GM19351 (cell line): ENCODE measurements at regions not wholly inside any gene's neighbourhood (a gene's known extent, or its start where the extent isn't known, plus 50 kb on each side); places are given as distances from the start of the nearest gene placed in this dataset.
"Not testable (repeated sequence)": the region's sequence is repeated elsewhere in the genome, so short reads cannot be mapped to it uniquely, and the experiment has no call there.

Source experiments
- ATAC-seq: cut with Tn5 transposase; IDR thresholded peaks from one replicate; pipeline ENCODE4 v1.9.1; 2021; ENCODE audit warnings: mild to moderate bottlenecking, moderate library complexity; ENCODE audit not compliant: unreplicated experiment

DNA sequence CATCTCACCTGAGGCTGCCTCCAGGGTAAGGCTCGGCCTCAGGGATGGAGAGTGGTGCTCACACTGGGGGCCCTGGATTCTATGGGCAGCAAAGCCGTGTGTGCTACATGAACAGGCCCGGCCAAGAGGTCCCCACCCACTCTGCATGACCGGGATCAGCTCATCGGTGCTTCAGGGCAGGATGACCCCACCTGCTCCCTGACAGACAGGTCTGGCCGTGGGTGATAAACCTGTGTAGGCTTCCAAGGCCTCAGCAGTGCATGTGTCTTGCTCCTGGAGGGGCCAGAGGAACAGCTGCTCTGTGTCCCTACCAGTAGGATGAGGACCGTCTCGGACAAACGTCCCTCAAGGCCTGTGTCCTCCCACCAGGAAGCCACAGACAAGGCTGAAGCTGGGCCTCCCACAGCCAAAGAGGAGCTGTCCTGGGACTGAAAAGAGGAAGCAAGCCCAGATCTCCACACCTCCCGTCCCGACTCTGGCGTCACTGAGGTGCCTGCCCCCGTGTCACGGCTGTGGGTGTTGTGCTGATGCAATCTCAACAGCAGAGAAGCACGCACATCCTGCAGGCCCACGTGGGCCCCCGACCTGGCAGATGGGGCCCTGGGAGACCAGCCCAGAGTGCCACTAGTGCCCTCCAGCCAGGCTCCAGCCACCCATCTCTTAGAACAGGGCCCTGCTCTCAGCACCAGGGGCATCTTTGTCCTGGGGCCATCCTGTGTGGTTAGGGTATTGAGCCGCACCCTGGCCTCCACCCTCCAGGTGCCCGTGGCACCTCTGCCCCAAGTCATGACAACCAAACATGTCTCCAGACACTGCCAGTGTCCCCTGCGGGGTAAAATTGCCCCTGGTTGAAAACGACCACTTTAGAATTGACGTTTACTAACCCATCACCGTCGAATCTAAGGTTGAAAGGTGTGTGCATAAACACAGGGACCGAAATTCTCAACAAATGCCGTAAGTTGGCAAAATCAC, 5455.9 kb upstream of the TPTE start:
- peak; percentile 87 for ATAC-seq

GRCh38 chr21:5066682-5067251, 5454.6 kb upstream of the TPTE start:
- ATAC-seq, result not testable (repeated sequence)

GRCh38 chr21:5067326-5068048, 5453.9 kb upstream of the TPTE start:
- ATAC-seq, result not testable (repeated sequence)

DNA sequence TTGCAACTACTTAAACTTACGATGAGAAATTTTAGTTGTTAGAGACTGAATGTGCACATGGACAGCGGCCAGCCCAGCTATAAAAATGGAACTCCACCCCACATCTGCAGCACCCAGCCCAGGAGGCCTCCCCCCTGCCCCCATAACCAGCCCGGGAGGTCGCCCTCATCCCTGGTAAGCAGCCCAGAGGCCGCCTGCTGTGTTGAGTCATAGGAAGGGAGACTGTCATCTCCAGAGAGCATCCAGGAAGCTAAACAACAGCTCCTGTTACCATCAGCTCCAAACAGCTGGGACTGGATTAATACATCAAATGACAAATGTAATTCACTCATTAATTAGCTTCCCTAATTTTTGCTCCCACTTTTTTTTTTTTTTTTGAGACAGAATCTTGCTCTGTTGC, 5452.7 kb upstream of the TPTE start:
- ATAC-seq, result not testable (repeated sequence)

- not testable (repeated sequence) for ATAC-seq
Measured at GRCh38 chr21:5071180-5071579, 5450.2 kb upstream of the TPTE start.

DNA sequence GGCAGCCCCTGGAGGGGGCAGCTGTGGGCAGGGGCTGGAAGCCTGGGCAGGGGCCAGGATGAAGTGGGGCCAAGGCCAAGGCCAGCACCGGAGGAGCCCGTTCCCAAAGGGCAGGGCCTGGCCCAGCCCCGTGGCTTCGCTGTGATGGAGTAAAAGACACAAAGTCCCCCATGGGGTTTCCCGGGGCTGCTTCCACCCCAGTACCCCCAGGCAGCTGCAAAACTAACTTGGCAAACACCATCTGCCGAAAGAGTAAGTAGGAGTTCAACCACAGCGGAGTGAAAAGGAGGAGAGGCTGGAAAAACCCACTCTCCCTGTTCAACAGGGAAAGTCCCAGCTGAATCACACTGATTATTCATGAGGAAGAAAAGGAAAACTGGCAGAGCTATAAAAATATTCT, 5444.5 kb upstream of the TPTE start:
- not testable (repeated sequence) for ATAC-seq

- not testable (repeated sequence) for ATAC-seq
Measured at GRCh38 chr21:5079361-5079760, 5442.0 kb upstream of the TPTE start.

DNA sequence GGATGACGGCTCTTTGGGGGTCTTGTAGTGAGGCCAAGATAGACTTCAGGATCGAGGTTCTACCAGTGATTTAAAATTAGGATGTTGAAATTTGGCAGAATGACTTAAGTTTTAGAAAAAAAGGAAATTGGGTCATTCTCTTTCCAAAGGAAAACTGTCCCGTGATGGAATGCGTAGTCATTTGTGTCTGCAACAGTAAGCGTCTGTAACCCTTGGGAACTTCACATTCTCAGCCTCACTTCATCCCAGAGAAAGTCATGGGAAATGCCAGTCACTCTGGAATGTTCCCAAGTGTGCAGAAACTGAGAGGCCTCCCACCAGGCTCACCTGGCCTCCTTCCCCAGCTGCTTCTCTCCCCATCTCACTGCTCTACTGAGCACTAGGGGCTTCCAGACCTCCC, 5441.4 kb upstream of the TPTE start:
- ATAC-seq, result not testable (repeated sequence)

DNA sequence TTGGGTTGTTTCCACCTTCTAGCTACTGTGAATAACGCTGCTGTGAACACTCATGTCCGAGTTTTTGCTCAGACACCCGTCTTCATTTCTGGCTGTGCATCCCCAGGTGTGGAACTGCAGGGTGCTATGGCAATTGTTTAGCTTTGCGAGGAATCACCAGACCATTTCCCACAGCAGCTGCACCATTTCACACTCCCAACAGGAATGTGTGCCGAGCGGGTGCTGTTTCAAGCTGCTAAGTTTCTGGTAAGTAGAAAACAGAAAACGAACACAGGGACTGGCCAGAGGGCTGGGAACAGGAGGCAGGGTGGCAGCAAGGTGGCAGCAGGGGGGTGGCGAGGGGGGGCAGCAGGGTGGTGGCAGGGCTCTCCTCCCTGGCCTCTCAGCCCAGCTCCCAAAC, 5437.1 kb upstream of the TPTE start:
- not testable (repeated sequence) for ATAC-seq

DNA sequence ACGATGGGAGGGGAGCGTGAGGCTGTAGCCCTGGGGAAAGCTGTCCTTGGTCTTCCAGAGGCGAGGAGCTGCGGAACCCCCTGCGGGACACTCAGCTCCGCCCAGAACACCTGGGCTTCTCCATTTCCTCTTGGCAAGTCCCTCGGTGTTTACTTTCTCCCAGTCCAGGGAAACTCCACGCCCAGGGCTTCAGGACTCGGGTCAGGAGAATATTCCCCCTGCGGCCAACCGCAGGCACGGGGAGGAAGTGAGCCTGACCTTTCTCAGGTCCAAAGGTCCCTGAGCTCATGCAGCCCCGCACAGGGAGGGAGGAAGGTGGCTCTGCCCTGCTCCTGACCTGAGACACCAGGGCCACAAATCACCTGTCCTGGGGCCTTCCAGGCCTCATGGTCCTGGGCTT, 5435.9 kb upstream of the TPTE start:
- ATAC-seq, result not testable (repeated sequence)

- ATAC-seq, result not testable (repeated sequence)
Measured at GRCh38 chr21:5086416-5086815, 5435.0 kb upstream of the TPTE start.

DNA sequence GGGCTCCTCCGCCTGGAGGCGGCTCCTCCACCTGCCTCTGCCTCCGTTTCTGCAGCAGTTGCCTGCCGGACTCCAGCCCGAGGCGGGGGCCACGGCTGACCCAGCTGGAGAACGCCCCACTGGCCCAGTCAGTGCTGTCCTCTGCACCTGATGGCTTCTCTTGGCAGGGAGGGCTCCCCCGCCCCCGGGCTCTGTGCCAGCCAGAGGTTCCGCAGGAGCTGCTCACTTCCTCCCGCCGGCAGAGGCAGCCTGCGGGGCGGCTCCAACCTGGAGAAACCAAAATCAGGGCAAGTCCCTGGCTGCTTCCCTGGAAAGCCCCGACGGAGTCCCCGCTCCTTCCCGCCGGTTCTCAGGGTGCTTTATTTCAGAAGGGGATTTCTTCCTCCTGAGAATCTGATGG, 5432.6 kb upstream of the TPTE start:
- not testable (repeated sequence) for ATAC-seq

DNA sequence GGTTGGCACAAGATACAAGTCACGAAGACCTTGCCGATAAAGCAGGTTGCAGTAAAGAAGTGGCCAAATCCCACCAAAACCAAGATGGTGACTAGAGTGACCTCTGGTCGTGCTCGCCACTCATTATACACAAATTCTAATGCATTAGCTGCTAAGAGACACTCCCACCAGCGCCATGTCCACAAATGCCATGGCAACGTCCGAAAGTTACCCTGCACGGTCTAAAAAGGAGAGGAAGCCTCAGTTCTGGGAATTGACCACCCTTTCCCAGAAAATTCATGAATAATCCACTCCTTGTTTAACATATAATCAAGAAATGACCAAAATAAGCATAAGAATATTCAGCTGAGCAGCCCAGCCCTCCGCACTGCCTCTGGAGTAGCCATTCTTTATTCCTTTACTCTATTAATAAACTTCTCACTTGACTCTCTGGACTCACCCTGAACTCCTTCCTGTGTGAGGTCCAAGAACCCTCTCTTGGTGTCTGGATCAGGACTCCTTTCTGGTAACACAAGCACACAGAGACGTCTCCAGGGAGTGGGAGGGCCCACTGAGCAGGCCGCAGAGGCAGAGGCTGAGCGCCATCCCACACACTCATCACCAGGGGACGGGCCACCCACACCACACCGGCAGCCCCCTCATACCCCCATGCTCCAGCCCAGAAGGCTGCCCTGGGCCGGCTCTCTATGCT, 5431.8 kb upstream of the TPTE start:
- not testable (repeated sequence) for ATAC-seq

GRCh38 chr21:5090132-5091079, 5431.0 kb upstream of the TPTE start:
- not testable (repeated sequence) for ATAC-seq

GRCh38 chr21:5091274-5091673, 5430.1 kb upstream of the TPTE start:
- not testable (repeated sequence) for ATAC-seq

- ATAC-seq, result not testable (repeated sequence)
Measured at GRCh38 chr21:5095628-5096027, 5425.8 kb upstream of the TPTE start.

DNA sequence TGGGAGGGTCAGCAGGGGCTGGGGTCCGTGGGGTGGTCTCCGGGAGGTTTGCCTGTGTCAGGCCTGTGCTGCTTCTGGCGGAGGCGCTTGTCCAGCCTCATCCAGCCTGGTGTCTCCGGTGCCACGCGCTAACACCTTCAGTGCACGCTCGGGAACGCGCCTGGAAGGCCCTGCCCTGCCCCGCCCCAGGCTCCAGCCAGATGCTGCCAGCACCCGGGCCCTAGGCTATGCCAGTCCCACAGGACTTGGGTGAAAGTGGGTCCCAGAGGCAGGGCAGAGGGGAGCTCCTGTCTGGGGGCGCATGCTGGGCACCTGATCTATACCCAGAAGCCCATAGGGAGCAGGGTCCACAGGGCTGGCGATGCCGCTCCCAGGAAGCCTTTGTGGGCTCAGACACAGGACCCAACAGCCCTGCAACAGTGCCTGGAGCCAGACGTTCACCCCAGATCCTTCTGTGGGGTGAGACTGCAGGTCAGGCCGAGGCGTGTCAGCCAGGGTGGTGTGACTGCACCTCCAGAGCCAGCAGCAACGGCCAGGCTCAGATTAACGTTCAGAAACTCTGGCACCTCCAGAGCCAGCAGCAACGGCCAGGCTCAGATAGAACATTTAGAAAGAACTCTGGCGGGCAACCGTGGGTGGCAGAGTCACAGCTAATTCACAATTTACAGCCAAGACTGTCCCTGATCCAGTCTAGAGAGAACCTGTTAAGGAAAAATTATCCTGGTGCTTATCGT, 5423.2 kb upstream of the TPTE start:
- ATAC-seq, result not testable (repeated sequence)

DNA sequence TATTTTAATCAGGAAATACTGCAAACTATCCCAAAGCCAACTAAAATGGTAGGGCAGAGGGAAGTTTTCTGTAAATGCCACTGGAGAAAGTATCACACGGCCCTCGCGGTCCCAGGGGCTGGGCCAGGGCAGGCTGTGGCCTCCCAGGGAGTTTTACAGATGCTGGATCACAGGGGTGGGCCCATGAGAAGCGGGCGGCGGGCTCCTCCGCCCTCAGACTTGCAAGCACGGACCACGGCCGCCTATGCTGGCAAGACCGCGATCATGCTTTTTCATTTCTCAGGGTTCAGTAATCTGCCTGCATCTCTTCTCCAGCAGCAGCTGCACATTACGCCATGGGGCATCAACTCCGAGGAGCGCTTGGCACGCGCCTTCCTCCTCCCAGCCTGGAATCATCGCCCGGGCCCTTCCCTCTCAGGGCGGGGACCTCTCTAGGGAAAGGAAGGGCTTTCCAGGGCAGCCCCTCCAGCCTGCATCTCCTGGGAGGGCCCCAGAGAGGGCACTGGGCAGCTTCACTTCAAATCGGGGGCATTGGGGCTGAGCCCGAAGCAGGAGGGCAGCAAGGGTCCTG, 5420.7 kb upstream of the TPTE start:
- ATAC-seq, result not testable (repeated sequence)

GRCh38 chr21:5101749-5102148, 5419.6 kb upstream of the TPTE start:
- peak; percentile 53 for ATAC-seq
